GM12865 (cell line): ENCODE measurements at regions not wholly inside any gene's neighbourhood (a gene's known extent, or its start where the extent isn't known, plus 50 kb on each side); places are given as distances from the start of the nearest gene placed in this dataset.
"Not testable (repeated sequence)": the region's sequence is repeated elsewhere in the genome, so short reads cannot be mapped to it uniquely, and the experiment has no call there.

Experiments used
- DNase-seq: peaks from one replicate; pipeline ENCODE4 v3.0.0; 2010; ENCODE audit warnings: low read depth
- H3K4me3 ChIP-seq: 2 replicates; pipeline ENCODE4 v1.5.1; 2011; ENCODE audit warnings: mild to moderate bottlenecking, low read depth, low read length, control low read depth
- CTCF ChIP-seq: IDR thresholded peaks from 2 replicates; pipeline ENCODE4 v1.5.1; 2011; ENCODE audit warnings: low read length, control low read depth, low read depth, inconsistent platforms; ENCODE audit not compliant: insufficient read depth; ENCODE audit errors: missing control alignments

- H3K4me3 ChIP-seq = no peak overlapping the region
- no peak for TF ChIP-seq CTCF
- DNase-seq = no peak
Observed at GRCh38 chr7:124246262-124246863, 213.5 kb upstream of the TMEM229A start.

- not testable (repeated sequence) for DNase-seq
Observed at GRCh38 chr7:124244469-124244868, 211.6 kb upstream of the TMEM229A start.

DNA sequence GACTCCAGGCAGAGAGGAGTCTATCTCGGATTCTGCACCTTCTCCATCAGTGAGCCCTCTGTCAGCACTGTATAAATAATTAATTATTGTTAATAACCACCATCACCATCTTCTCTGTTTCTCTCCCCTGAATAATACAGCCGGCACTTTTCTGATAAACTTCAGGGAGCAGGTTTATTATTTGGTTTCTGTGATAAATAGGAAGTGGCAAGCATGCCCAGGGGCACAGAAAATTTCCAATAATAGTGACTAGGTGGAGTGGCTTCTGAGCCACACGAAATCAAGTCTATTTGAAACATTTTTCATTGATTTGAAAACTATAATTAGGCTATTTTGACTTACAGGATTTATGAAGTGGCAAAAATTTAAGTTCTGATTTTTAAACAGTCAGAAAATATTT, 186.8 kb upstream of the TMEM229A start:
- H3K4me3 ChIP-seq = no peak overlapping the region
- no peak for DNase-seq
- TF ChIP-seq CTCF = no peak

More at GRCh38 chr7:124244469-124244868, 211.6 kb upstream of the TMEM229A start:
- not testable (repeated sequence) for H3K4me3 ChIP-seq

DNA sequence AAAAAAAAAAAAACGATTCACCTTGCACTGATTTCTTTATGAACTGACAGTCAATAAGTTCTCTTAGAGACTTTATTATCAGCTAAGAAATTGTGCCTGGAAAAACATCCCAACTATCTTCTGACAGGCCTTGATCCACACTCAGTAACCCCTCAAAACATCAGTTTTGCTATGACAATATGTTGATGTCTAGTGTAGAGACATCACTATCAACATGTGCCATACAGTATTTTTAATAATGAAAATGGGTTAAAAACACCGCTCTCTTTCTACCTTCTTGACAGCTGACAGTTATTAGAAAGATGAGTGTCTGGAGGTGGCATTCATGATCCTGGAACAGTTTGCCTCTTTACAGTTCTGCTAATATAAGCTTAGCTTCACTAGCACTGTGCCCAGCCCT, 175.8 kb upstream of the TMEM229A start:
- no peak for TF ChIP-seq CTCF
- DNase-seq = no peak
- H3K4me3 ChIP-seq = no peak overlapping the region

GRCh38 chr7:124208173-124208572, 175.3 kb upstream of the TMEM229A start:
- DNase-seq = peak; percentile 2
- TF ChIP-seq CTCF = no peak
- H3K4me3 ChIP-seq = no peak overlapping the region

DNA sequence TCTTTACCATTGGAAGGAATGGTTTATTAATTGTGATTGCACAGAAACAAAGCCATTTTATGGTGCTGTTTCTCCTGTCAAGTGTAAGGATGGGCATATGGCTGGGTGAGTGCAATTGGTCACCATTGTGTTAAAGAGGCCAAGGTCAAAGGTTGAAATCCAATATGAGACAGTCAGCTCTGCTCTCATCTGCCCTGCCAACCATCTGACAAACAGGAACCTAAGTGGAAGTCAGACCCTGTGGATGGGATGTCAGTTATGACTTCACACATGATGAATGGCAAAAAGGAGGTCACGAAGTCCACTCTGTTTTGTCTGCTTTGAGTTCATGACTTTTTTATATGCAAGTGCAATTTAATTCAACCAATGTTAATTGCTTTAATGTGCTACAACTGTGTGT, 172.7 kb upstream of the TMEM229A start:
- DNase-seq = no peak
- TF ChIP-seq CTCF = no peak
- H3K4me3 ChIP-seq = no peak overlapping the region

- DNase-seq = no peak
- H3K4me3 ChIP-seq = no peak overlapping the region
- no peak for TF ChIP-seq CTCF
Observed at GRCh38 chr7:124202546-124202945, 169.7 kb upstream of the TMEM229A start.
